HG03175 (cell line): ENCODE measurements at regions not wholly inside any gene's neighbourhood (a gene's known extent, or its start where the extent isn't known, plus 50 kb on each side); places are given as distances from the start of the nearest gene placed in this dataset.

Experiments
- ATAC-seq: cut with Tn5 transposase; IDR thresholded peaks from one replicate; pipeline ENCODE4 v1.9.1; 2021; ENCODE audit warnings: mild to moderate bottlenecking, moderate library complexity; ENCODE audit not compliant: unreplicated experiment

DNA sequence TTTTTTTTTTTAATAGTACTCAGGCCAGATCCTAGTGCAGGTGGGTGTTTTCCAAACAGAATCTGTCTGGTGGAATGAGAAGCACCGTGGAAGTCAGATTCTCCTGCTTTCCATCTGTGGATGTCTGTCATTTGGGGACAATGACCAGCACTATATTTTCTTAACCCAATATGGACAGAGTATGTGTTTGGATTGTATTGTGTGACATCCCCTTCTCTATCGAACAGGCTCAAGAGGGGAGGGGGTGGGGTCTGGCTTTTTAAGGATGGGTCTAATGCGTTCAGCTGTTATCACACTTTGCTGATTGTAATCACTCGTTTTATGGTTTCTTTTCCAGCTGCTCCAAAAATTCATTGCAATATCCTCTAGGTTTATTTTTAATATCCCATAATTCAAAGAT, 197.5 kb upstream of the CEP162 start:
- no peak for ATAC-seq

DNA sequence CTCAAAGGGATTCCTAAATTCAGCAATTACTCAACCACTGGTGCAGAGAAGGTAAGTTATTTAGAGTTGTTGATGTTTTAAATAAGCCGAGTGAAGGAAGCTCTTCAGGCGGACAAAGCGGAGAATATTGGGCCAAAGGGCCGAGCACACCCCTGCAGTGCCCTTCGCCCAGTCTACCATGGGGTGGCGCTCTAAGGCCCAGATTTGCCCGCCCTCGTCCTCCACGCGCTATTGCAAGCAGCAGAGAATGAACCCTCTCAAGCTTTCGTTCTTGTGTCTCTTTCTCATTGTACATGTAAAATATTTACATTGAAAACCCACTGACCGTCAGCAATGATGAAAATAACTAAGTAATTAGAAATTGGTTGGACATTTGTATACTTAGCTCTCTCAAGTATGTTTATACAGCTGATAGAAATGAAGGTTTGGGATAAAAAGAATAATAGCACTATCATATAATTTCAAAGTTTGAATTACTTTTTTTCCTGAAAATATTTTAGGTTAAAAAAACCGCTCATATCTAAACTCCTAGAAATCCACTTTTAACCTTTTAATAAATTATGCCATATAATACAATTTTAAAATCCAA, 195.0 kb upstream of the CEP162 start:
- ATAC-seq: peak; percentile 81

DNA sequence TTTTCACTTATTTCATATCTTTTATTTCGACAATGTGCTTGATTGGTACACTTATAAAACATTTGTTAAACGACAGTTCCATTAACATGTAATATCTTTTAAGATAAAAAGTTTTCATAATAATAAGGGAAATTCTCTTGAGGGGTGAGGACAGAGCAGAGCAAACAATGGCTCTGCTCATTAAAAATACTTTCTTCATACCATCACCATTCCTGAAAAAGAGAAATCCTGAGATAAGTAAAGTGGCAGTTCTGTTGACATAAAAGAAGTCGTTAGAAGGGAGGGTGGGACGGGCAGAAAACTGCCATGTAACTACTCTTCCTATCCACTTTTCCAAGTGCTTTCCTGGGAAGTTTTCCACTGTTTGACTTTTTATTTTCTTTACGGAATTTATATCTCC, 193.6 kb upstream of the CEP162 start:
- no peak for ATAC-seq

DNA sequence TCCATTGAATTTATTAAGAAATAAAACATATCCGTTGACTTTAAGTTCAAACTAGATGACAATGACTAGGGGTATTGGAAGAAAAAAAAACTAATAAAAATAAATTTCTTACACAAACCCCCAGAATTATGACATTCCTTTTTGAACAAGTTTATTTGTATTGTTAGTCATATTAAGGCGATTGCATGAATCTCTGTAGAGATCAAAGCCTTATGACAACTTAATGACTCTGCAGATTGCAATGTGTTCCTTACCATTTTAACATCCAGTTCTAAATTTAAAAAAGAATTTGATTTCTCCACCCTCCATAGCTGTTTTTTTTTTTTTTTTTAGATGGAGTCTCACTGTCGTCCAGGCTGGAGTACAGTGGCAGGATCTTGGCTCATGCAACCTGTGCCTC, 189.8 kb upstream of the CEP162 start:
- no peak for ATAC-seq

DNA sequence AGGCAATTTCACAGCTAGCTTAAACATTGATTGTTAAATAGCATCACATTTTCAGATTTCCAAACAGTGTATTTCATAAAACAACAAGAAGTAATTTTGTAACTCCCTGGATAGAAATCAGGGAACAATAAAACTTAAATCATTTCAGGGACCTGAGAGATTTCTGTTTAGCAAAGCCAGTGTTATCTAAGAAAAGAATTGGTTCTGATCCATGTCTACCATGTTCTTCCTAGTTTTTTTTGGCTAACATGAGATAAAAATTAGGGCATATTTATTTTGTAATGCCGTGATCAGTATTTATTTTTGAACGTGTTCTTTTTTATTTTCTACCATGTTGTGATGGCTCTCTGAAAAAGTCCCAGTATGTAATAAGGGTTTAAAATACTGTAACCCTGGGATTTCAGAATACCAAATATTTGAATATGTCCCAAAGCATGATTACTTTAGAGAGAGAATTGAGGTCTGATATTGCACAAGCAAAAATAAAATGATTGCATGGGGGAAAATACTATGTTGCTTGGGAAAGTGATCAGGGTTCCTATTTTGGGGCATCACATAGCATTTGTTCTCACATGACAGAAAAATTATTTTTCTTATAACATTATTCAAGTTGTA, 188.7 kb upstream of the CEP162 start:
- no peak for ATAC-seq

DNA sequence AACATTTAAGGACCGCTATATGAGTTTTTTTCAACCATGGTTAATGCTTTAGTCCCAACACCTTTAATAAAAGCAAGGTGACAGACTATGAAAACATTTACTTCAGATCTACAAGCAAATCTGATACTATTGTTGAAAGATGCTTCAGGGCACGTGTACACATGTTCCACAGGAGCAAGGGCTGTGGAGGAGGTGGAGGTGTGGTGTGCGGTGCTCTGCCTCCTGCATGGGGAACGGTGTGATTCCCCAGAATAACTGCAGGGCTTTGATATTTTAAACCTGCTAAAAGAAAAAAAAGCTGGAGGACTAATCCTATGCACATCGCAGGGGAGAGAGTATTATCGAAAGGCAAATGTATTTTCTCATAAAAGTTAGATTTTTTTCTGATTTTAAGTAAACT, 188.1 kb upstream of the CEP162 start:
- ATAC-seq: no peak

DNA sequence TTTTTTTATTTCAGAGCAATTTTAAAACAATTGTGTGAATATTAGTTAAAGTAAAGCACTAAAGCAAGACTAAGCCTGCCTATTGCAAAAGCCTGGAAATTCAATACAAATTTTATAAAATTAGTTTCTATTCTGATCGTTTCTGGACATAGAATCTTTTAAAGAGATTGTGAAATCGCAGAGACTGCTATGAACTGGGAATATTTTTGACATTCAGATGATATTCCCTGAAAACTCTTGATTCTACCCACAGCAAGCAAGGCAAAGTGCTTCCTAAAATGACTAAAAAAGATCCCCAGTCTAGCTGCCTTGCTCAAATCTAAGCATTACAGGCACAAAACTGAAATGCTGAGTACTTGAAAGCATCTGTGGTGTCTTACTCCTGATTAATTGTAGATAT, 187.6 kb upstream of the CEP162 start:
- no peak for ATAC-seq

DNA sequence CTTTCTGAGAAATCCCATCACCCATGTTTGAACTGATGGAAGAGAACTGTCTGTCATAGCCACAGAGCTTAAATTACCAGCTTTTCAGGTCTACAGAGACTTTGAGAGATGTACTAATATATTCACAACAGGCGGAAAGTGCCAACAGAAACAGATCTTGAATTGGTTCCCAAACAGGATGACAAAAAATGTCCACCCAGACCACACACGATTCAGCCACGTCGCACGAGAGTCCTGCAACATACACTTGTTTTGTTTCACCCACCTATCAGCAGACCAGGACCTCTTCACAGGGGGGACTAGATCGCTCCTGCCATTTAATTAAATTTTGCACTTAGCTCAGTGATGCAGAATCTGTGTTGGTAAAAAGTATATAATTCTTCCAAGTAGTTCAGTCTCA, 187.1 kb upstream of the CEP162 start:
- ATAC-seq: no peak

DNA sequence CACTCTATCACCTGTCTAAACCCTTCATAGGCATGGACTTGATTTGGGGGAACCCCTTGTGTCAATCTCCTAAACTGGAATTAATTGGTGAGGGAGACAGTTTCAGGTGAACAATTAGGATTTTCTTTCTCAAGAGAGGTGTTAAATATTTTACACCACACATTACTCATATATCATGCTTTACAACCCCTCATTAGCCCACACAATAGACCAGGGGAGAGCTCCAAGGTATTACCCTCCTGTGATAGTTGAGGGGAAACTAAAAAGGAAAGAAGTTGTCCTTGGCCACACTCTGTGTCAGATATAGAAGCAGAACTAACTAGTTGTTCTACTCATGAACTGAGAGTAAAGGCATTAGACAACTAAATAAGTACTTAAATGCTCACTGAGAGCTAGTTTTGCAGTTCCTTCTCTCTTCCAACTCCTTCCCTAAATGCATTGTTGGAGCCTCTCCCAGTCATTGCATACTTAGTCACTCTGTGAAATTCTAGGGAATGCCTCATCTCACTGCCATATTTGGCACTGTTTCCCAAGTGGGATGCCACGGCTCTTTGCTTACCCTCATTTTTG, 183.7 kb upstream of the CEP162 start:
- ATAC-seq: no peak

DNA sequence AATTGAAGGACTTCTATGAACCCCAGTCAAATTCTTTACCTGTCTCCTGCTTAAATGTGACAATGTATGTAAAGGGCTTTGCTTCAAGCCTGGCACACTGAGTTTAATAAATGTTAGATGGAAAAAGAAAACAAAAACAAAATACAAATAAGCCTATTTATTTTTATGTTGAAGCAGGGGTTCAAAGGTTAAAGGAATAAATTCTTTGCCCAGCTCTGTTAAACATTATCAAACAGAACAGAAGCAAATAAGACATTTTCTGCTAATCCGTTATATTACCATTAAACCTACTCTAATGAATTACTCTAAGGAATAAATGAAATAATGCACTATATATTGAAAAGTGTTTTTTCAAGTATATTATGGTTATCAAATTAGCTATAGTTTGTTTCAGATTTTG, 182.5 kb upstream of the CEP162 start:
- ATAC-seq: no peak

DNA sequence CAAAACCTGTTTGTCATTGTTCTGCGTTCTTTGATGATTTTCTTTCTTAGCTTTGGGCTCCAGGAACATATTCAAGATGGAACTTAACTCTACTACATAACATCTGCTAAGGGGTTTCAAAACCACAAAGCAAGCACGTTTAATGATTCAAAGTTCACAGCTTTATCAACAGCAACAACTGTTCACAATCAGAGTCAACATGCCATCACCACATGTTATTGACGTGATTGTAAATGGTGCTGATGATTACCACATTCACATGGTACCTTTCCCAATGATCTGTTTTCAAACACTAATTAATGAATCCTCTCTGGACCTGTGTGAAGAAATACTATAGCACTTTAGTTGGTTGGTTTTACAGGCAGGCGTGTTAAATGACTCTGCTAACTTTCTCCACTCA, 180.6 kb upstream of the CEP162 start:
- no peak for ATAC-seq

DNA sequence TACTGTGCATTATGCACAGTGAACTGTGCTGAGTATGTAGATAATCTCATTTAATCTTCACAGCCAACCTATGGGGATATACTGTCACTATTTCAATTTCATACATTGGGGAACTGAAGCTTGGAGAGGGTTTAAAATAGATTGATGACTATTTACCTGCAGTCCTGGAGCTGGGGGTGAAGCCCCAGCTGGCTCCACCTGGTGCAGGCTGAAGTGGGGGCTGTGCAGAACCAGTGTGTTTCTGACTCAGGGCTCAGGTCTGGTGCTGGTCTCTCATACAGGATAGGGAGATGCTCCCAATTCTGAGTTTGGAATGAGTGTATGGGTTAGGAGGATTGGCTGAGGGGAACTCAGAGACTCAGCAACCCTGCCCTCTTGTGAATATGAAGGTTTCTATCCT, 176.1 kb upstream of the CEP162 start:
- no peak for ATAC-seq

DNA sequence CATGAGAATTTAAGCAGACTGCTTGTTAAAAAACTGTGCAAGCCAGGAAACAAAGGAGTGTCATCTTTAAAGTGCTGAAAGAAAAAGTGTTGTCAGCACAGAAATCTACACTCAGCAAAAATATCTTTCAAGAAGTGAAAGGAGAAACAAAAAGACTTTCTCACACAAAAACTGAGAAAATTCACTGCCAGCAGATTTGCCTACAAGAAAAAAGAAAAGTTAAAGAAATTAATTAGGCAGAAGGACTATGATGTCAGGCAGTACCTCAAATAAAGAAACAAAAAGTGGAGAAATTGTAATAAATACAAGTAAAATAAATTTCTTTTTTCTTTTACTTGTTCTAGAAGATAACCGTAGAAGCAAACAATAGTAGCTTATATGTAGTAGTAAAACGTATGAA, 171.6 kb upstream of the CEP162 start:
- no peak for ATAC-seq

DNA sequence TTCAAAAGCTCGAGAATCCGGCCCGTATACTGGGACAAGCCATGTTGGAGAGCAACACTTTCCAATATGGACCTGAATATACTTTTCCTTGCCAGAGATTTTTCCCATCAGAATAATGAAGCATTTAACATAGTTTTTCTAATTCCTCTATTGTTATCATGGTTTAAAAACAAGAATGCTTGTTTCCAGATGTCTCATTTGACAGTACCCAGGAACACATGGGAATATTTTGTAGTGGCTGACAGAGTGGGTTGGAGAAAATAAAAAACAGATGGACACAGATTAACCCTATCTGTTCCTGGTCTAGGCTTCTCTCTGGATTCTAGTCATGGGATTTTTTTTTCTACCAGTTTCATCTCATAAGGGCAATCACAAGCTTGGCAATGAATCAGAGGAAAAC, 164.8 kb upstream of the CEP162 start:
- ATAC-seq: no peak

DNA sequence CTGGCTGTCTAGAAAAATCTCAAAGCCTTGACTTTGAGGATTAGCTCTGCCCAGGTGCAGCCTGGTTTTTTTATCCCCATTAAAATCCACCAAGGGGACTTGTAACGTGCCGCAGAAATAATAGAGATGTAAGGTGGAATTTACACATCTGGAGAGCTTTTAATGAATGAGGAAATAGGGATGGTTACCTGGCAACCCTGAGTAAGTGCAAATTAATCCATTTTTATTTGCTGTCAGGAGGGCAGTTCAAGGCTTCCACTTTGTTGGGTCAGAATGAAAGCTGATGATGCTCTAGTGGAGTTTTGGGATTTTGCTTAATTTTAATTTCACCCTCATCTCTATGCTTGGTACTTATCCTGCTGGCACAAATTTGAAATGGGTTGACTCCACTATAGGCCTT, 163.4 kb upstream of the CEP162 start:
- no peak for ATAC-seq

DNA sequence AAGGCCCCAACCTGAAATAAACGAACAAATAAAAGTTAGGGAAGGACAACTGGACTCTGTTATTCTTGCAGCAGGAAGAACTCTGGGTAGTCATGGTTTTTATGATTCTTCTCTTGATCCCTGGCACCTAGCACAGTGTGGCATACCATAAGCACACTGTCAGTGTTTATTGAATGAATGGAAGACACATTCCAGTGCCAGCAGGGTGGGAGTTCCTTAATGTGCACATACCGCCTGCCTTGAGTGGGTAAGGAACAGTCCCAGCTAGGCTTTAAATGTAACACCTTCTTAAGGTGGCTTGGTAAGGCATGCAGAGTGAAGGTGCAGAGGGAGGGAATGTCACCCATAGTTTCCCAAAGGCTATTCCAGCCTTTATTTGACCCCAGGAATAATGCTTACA, 162.9 kb upstream of the CEP162 start:
- ATAC-seq: no peak

DNA sequence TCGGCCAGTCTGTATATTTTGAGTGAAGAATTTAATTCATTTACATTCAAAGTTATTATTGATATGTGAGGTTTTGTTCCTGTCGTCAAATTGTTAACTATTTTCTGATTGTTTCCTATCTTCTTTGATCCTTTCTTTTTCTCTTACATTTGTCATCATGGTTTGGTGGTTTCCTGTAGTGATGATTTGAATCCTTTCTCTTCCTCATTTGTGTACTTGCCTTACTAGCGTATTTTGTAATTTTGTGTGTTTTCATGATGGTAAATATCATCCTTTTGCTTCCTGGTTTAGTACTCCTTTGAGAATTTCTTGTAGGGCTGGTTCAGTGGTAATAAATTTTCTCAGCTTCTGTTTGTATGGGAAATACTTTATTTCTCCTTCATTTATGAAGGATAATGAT, 151.7 kb upstream of the CEP162 start:
- no peak for ATAC-seq

DNA sequence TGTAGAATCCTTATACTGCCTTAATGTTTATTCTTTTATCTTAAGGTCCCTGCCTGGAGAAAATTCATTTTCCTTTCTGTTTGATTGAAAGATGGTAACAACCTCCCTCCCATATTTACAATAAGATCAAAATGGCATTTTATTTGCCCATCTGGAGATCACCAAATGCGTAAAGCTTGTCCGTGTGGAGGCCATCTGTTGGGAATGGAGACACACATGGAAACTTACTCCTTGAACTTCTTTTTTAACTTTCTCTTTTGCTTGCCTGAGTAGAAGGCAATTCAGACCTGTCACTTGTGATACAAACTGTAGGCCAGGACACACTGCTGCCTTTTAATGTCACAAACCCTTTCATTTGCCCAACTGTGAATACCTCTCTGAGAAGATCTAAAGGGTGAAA, 144.8 kb upstream of the CEP162 start:
- no peak for ATAC-seq

DNA sequence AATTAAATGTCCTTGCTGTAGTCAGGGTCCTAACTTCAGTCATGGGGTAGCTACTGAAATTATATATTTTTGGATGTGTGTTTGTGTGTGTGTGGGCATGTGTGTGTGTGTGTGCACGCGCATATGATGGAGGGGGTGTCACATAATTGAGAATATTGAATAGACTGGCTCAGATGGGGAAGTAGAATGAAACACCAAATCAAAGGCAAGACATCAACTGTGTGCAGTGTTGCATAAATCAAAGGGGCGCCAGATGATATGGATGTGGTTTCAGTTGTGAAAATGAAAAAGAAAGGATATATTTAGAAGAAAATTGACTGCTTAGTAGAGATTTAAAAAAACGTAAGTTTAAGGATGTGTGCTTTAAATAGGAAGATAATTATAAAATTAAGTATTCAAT, 144.2 kb upstream of the CEP162 start:
- ATAC-seq: no peak

DNA sequence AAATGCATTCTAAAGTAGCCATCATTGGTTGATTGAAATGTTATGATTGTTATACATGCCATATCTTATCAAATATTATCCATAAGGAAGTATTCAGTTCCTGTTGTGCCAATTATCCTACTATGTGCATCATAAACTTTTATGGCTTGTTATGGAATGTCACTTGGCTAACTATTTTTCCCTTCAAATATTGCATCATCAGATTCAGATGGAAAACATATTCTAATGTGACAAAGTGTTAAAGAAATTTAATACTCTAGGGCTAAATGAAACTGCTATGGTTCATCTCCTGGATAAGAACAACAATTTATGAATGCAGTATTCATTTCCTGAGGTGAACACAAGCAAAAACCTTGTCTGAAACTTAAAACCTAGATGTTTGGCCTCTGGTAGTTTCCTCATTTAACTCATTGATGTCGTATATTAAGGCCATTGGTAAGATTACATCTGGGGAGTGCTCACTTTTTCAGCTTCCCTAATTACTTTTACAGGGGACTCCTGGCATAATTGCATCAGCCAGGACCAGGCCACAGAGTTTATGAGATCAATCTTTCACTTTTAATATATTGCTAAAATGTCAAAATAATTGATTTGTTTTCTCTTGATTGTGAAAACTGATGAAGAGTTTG, 134.9 kb upstream of the CEP162 start:
- no peak for ATAC-seq

DNA sequence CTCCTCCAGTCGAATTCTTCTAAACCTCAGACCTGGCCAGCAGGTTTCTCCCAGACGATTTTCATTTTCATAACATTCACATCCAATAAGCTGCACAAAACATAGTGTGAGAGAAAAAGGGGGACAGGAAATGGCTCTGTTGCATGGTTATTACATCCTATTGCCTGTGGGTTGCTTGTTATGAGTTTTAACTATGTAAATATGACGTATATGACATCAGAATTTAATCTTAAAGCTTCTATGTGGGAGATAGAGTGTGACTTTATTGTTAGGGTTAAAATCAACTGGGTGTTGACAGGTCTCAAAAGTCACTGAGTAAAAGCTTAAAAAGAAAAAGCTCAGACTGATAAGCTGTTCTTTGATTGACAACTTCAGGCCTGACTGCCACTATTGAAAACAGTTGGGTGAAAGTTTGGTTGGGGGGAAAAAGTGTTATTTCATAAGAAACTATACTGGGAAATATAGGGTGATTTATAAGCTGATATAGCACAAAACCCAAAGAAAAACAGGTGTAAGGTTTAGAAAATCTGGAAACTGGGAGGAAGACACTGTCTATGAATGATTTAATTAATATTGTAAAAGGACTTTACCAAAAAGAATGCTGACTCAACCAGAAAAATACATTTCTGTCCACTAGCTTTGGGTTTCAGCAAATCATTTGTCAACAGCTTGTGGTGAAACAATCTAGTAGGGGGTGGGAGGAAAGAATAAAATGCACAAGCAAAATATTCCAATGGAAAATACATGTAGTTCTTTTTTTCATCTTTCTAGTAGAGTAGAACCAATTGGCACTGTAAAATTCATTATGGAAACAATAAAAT, 134.1 kb upstream of the CEP162 start:
- no peak for ATAC-seq

DNA sequence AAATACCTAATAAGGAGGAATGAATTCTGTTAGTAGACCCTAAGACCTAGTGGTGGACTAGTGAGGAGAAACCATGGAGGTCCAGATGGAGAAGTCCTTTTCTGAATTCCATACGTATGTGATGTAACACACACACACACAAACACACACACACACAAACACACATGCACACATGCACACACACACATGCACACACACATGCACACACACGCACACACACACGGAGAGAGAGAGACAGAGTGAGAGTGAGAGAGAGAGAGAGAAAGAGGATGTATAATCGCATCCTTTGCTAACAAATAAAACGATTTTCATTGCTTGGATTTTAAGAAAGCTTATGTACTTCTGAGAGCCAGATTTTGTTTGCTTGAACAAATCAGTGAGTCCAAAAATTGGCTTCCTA, 132.6 kb upstream of the CEP162 start:
- no peak for ATAC-seq
